SK-N-SH (cell line): ENCODE measurements at regions not wholly inside any gene's neighbourhood (a gene's known extent, or its start where the extent isn't known, plus 50 kb on each side); places are given as distances from the start of the nearest gene placed in this dataset.

Source experiments
- CTCF ChIA-PET: fragments of 300-600, 350-600 bp; formaldehyde crosslinking; extraction: SDS; loops from one replicate; lab custom pipeline; 2021; lab: Yijun Ruan, JAX
- POLR2A ChIA-PET: fragments of 350-600 bp; sonication (Branson Sonifier 250); formaldehyde crosslinking; extraction: SDS; loops from one replicate; lab custom pipeline; 2020; ENCODE audit warnings: antibody characterized with exemption, inconsistent platforms; lab: Yijun Ruan, JAX
- DNase-seq: peaks from one replicate; pipeline ENCODE4 v3.0.0; 2012
- H2AFZ ChIP-seq: fragments of 200-600 bp; sonication (generic); 2 replicates; pipeline ENCODE4 v1.8.1; 2016; ENCODE audit warnings: antibody characterized with exemption, mild to moderate bottlenecking, low read depth
- H3F3A ChIP-seq: fragments of 200-600 bp; sonication (generic); replicated peaks from 2 replicates; pipeline ENCODE3; 2016; ENCODE audit warnings: antibody characterized with exemption, mild to moderate bottlenecking; ENCODE audit not compliant: insufficient read depth
- H3K27ac ChIP-seq, 2 experiments: fragments of 200-500 bp in 1 of 2; fragments of 200-600 bp in 1 of 2; sonication (Bioruptor generic) in 1 of 2; sonication (generic), shearing (Covaris generic) in 1 of 2; 2 replicates each; pipeline versions ENCODE4 v1.5.1 to v1.6.1; 2014 to 2016; ENCODE audit warnings: low read depth in 2 of 2, inconsistent platforms in 1 of 2, low read length in 1 of 2, mild to moderate bottlenecking in 1 of 2, mixed read lengths in 1 of 2
- H3K27me3 ChIP-seq: fragments of 200-600 bp; sonication (generic), shearing (Covaris generic); 2 replicates; pipeline ENCODE4 v1.6.1; 2016; ENCODE audit warnings: mixed run types; ENCODE audit not compliant: insufficient read depth
- H3K36me3 ChIP-seq, 2 experiments: fragments of 200-500 bp in 1 of 2; fragments of 200-600 bp in 1 of 2; sonication (Bioruptor generic) in 1 of 2; sonication (generic) in 1 of 2; replicated peaks in 1 of 2; 2 replicates each; pipeline versions ENCODE3 to v1.5.1; 2014 to 2016; ENCODE audit warnings: low read length in 1 of 2, mild to moderate bottlenecking in 1 of 2; ENCODE audit not compliant: insufficient read depth in 2 of 2, control insufficient read depth in 1 of 2
- H3K4me1 ChIP-seq, 2 experiments: fragments of 200-500 bp in 1 of 2; fragments of 200-600 bp in 1 of 2; sonication (Bioruptor generic) in 1 of 2; sonication (generic), shearing (Covaris generic) in 1 of 2; 2 replicates each; pipeline versions ENCODE4 v1.5.1 to v1.6.1; 2014 to 2016; ENCODE audit warnings: low read depth in 1 of 2, low read length in 1 of 2, mixed run types in 1 of 2; ENCODE audit not compliant: insufficient read depth in 2 of 2, control insufficient read depth in 1 of 2
- H3K4me2 ChIP-seq: fragments of 200-600 bp; sonication (generic), shearing (Covaris generic); 2 replicates; pipeline ENCODE4 v1.6.1; 2017; ENCODE audit warnings: mixed run types
- H3K4me3 ChIP-seq, 2 experiments: fragments of 200-500 bp in 1 of 2; fragments of 200-600 bp in 1 of 2; sonication (Bioruptor generic) in 1 of 2; sonication (generic), shearing (Covaris generic) in 1 of 2; 2 replicates each; pipeline versions ENCODE4 v1.5.1 to v1.8.1; 2014 to 2016; ENCODE audit warnings: low read depth in 2 of 2, inconsistent platforms in 1 of 2, low read length in 1 of 2, mild to moderate bottlenecking in 1 of 2, mixed read lengths in 1 of 2, moderate library complexity in 1 of 2
- H3K79me2 ChIP-seq: fragments of 200-600 bp; sonication (generic); 2 replicates; pipeline ENCODE4 v1.8.1; 2017; ENCODE audit warnings: mild to moderate bottlenecking; ENCODE audit not compliant: insufficient read depth
- H3K9ac ChIP-seq: fragments of 200-600 bp; sonication (generic); 2 replicates; pipeline ENCODE4 v1.6.1; 2017; ENCODE audit warnings: mixed run types
- H3K9me2 ChIP-seq: fragments of 200-600 bp; sonication (generic); 2 replicates; pipeline ENCODE4 v1.6.1; 2017; ENCODE audit warnings: mixed run types
- H3K9me3 ChIP-seq: fragments of 200-600 bp; sonication (generic); 2 replicates; pipeline ENCODE4 v1.6.1; 2017; ENCODE audit warnings: mixed run types, mild to moderate bottlenecking, moderate library complexity
- H4K20me1 ChIP-seq: fragments of 200-600 bp; sonication (generic); 2 replicates; pipeline ENCODE4 v1.6.1; 2017; ENCODE audit warnings: mild to moderate bottlenecking, mixed run types; ENCODE audit not compliant: insufficient read depth
- CHD2 ChIP-seq: fragments of 150-350 bp; IDR thresholded peaks from 2 replicates; pipeline ENCODE4 v1.6.1; 2018; ENCODE audit warnings: low read length; ENCODE audit not compliant: partially characterized antibody
- CTCF ChIP-seq: fragments of 200-600 bp; sonication (generic); IDR thresholded peaks from 2 replicates; pipeline ENCODE4 v1.6.1; 2017; ENCODE audit warnings: antibody characterized with exemption, mild to moderate bottlenecking, moderate library complexity
- ELF1 ChIP-seq: IDR thresholded peaks from 2 replicates; pipeline ENCODE4 v1.4.0; 2012
- JUND ChIP-seq: IDR thresholded peaks from 2 replicates; pipeline ENCODE4 v1.4.0; 2012
- MAX ChIP-seq: IDR thresholded peaks from 2 replicates; pipeline ENCODE4 v1.4.0; 2012; ENCODE audit warnings: low read depth
- MEF2A ChIP-seq: IDR thresholded peaks from 2 replicates; pipeline ENCODE4 v1.4.0; 2012; ENCODE audit warnings: low read depth, borderline replicate concordance
- NFIC ChIP-seq: IDR thresholded peaks from 2 replicates; pipeline ENCODE4 v1.4.0; 2012; ENCODE audit warnings: borderline replicate concordance
- NRF1 ChIP-seq: IDR thresholded peaks from 2 replicates; pipeline ENCODE4 v1.6.1; 2012; ENCODE audit warnings: low read depth, mild to moderate bottlenecking, low read length
- RCOR1 ChIP-seq: fragments of 150-350 bp; IDR thresholded peaks from 2 replicates; pipeline ENCODE4 v1.6.1; 2017; ENCODE audit warnings: antibody characterized with exemption, low read length
- RFX5 ChIP-seq: IDR thresholded peaks from 2 replicates; pipeline ENCODE4 v1.6.1; 2012; ENCODE audit warnings: mild to moderate bottlenecking, improper control_type of control experiment, low read length
- RXRA ChIP-seq: IDR thresholded peaks from 2 replicates; pipeline ENCODE4 v1.4.0; 2012; ENCODE audit warnings: low read depth, mild to moderate bottlenecking, borderline replicate concordance
- TCF12 ChIP-seq: IDR thresholded peaks from 2 replicates; pipeline ENCODE4 v1.4.0; 2012
- TEAD4 ChIP-seq: IDR thresholded peaks from 2 replicates; pipeline ENCODE4 v1.4.0; 2012; ENCODE audit warnings: mild to moderate bottlenecking, borderline replicate concordance; ENCODE audit not compliant: insufficient read depth
- WGBS: methylation state at CpG from one replicate; pipeline ENCODE4 v1.1.6; 2017; ENCODE audit warnings: low lambda C conversion rate; 5-methylcytosine and 5-hydroxymethylcytosine counted together
- TF ChIP-seq, protein P1 (sequence below): IDR thresholded peaks from 2 replicates; pipeline ENCODE4 v1.4.0; 2012; ENCODE audit warnings: low read depth, borderline replicate concordance
- TF ChIP-seq, protein P2 (sequence below): fragments of 150-350 bp; IDR thresholded peaks from 2 replicates; pipeline ENCODE4 v1.6.1; 2017; ENCODE audit warnings: antibody characterized with exemption, low read length, low read depth, borderline replicate concordance

- no peaks in the 10 kb centered on the region for H3K79me2 ChIP-seq
- H3K9ac ChIP-seq, result no peak overlapping the region
- CTCF ChIA-PET, result interaction anchor here (1.1 kb wide), 1 partner anchor 10 kb away, joined by 4 read pairs; no protein-coding TSS in a partner anchor
- no peak overlapping the region for H3K27ac ChIP-seq
- TF ChIP-seq NRF1 (no peak), RCOR1 (no peak), CTCF (no peak)
- TF ChIP-seq, all 33 proteins: peak for 0
- Histone ChIP-seq H3K27me3 (no peaks in the 10 kb centered on the region), H3K9me3 (no peaks in the 10 kb centered on the region), H4K20me1 (no peaks in the 10 kb centered on the region), H3F3A (no peaks in the 10 kb centered on the region), H3K4me1 (no peaks in the 10 kb centered on the region), H3K36me3 (no peaks in the 10 kb centered on the region), H2AFZ (no peak overlapping the region), H3K4me2 (no peak overlapping the region), H3K4me3 (no peak overlapping the region), H3K9me2 (no peaks in the 10 kb centered on the region)
- 82% methylated on average over 7 of the region's 7 CpGs for WGBS
- DNase-seq, result no peak
- POLR2A ChIA-PET, result no interaction called here
Measured at GRCh38 chr1:195791796-195792195, 816.4 kb downstream of the KCNT2 start.

DNA sequence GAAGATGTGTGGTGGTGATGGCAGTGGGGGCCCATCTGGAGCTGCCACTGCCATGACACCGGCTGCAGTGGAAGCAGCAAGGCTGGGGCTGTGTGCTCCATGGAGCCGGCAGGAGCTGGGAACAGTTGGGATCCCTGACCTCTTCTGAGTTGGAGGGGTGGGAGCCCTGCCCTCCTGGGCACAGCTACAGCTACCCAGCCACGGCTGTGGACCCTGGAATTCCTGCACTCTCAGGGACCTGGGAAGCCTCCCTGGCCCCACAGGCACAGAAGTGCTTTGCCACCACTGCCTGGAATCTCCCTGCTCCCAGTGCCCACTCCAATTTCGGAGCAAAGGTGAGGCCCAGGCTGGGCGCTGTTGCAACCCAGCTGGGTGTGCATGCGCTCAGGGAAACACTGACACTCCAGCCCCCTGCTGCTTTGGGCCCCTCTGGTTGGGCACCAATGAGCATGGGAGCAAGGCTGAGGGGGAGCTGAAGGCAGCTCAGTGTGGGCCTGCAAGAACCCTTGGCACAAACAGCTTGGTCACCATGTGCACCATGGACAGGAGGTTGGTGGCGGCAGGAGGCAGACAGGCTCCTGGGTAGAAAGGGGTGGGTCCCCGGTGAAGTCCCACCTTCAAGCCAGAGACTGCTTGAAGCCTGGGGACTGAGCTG is 817.6 kb downstream of the KCNT2 start:
- POLR2A ChIA-PET, result no interaction called here
- 35% methylated on average over 3 of the region's 8 CpGs for WGBS

GRCh38 chr1:195789321-195789720 is 818.9 kb downstream of the KCNT2 start:
- no peak overlapping the region for H2AFZ ChIP-seq
- no peaks in the 10 kb centered on the region for H4K20me1 ChIP-seq
- no peaks in the 10 kb centered on the region for H3K27me3 ChIP-seq
- no peak for TF ChIP-seq TCF12
- no peak for TF ChIP-seq TEAD4
- TF ChIP-seq JUND, result no peak
- TF ChIP-seq, protein P1, sequence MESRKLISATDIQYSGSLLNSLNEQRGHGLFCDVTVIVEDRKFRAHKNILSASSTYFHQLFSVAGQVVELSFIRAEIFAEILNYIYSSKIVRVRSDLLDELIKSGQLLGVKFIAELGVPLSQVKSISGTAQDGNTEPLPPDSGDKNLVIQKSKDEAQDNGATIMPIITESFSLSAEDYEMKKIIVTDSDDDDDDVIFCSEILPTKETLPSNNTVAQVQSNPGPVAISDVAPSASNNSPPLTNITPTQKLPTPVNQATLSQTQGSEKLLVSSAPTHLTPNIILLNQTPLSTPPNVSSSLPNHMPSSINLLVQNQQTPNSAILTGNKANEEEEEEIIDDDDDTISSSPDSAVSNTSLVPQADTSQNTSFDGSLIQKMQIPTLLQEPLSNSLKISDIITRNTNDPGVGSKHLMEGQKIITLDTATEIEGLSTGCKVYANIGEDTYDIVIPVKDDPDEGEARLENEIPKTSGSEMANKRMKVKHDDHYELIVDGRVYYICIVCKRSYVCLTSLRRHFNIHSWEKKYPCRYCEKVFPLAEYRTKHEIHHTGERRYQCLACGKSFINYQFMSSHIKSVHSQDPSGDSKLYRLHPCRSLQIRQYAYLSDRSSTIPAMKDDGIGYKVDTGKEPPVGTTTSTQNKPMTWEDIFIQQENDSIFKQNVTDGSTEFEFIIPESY, result no peak
- TF ChIP-seq MAX, result no peak
- TF ChIP-seq NFIC, result no peak
- TF ChIP-seq ELF1, result no peak
- WGBS, result 31% methylated on average over 2 of the region's 2 CpGs
- H3K4me1 ChIP-seq, result no peaks in the 10 kb centered on the region
- H3K79me2 ChIP-seq, result no peaks in the 10 kb centered on the region
- H3K36me3 ChIP-seq, result no peaks in the 10 kb centered on the region
- no peak for DNase-seq
- POLR2A ChIA-PET, result no interaction called here
- no peak overlapping the region for H3K4me2 ChIP-seq
- no peak overlapping the region for H3K27ac ChIP-seq
- no peaks in the 10 kb centered on the region for H3K9me3 ChIP-seq
- no peaks in the 10 kb centered on the region for H3K9me2 ChIP-seq
- no peak overlapping the region for H3K4me3 ChIP-seq
- no peaks in the 10 kb centered on the region for H3F3A ChIP-seq
- no peak overlapping the region for H3K9ac ChIP-seq
- CTCF ChIA-PET, result no interaction called here

More for the DNA sequence above, 817.6 kb downstream of the KCNT2 start:
- no peaks in the 10 kb centered on the region for H3K9me2 ChIP-seq
- H3K79me2 ChIP-seq, result no peaks in the 10 kb centered on the region
- no peak overlapping the region for H3K27ac ChIP-seq
- no peaks in the 10 kb centered on the region for H3K9me3 ChIP-seq
- CTCF ChIA-PET, result interaction anchor here (1.1 kb wide), 1 partner anchor 9 kb away, joined by 4 read pairs; no protein-coding TSS in a partner anchor
- no peaks in the 10 kb centered on the region for H3K27me3 ChIP-seq
- H3F3A ChIP-seq, result no peaks in the 10 kb centered on the region
- TF ChIP-seq CHD2 (no peak), RXRA (no peak), RFX5 (no peak), MEF2A (no peak), RCOR1 (no peak), ELF1 (no peak)
- TF ChIP-seq, protein P2, sequence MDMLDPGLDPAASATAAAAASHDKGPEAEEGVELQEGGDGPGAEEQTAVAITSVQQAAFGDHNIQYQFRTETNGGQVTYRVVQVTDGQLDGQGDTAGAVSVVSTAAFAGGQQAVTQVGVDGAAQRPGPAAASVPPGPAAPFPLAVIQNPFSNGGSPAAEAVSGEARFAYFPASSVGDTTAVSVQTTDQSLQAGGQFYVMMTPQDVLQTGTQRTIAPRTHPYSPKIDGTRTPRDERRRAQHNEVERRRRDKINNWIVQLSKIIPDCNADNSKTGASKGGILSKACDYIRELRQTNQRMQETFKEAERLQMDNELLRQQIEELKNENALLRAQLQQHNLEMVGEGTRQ, result no peak
- H3K9ac ChIP-seq, result no peak overlapping the region
- H3K36me3 ChIP-seq, result no peaks in the 10 kb centered on the region
- no peaks in the 10 kb centered on the region for H4K20me1 ChIP-seq
- no peak overlapping the region for H2AFZ ChIP-seq
- DNase-seq, result no peak
- no peak overlapping the region for H3K4me3 ChIP-seq
- no peak overlapping the region for H3K4me2 ChIP-seq
- no peaks in the 10 kb centered on the region for H3K4me1 ChIP-seq
